ENCODE measurements at regions not wholly inside any gene's neighbourhood (a gene's known extent, or its start where the extent isn't known, plus 50 kb on each side); places are given as distances from the start of the nearest gene placed in this dataset.
"Not testable (repeated sequence)": the region's sequence is repeated elsewhere in the genome, so short reads cannot be mapped to it uniquely, and the experiment has no call there.

GRCh38 chr14:44396226-44396625 is 110.9 kb downstream of the FSCB start:
- in situ Hi-C loops (cut with MboI; ENCODE audit: low pct_unique_long_range_greater_than_20kb, low sequenced_read_pairs) = no loop called here
- DNase-seq = no peak

- in situ Hi-C loops (cut with MboI; ENCODE audit: low pct_unique_long_range_greater_than_20kb, low sequenced_read_pairs) = no loop called here
- no peak for DNase-seq
These were observed 114.1 kb downstream of the FSCB start for GRCh38 chr14:44392984-44393383.

- in situ Hi-C loops (cut with MboI; ENCODE audit: low pct_unique_long_range_greater_than_20kb, low sequenced_read_pairs) = no loop called here
- no peak for DNase-seq
These were observed 118.8 kb downstream of the FSCB start for GRCh38 chr14:44388306-44388705.

DNA sequence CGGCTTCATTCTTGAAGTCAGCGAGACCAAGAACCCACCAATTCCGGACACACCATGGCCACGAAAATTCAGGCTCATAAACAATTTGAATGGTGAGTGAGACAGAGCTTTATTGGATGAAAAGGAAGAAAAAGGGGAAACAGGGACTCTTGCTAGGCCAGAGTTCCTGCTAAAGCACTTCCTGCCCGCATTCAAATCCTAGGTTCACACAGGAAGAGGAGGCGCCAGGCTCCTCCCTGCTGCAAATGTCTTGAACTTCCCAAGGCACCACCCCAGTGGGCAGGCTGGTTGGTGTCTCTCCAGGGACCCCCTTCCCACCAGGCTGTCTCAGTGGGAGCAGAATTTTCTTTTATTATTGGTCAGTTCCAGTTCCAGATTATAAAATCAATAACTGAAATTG is 121.2 kb downstream of the FSCB start:
- in situ Hi-C loops (cut with MboI; ENCODE audit: low pct_unique_long_range_greater_than_20kb, low sequenced_read_pairs) = no loop called here
- DNase-seq = no peak

DNA sequence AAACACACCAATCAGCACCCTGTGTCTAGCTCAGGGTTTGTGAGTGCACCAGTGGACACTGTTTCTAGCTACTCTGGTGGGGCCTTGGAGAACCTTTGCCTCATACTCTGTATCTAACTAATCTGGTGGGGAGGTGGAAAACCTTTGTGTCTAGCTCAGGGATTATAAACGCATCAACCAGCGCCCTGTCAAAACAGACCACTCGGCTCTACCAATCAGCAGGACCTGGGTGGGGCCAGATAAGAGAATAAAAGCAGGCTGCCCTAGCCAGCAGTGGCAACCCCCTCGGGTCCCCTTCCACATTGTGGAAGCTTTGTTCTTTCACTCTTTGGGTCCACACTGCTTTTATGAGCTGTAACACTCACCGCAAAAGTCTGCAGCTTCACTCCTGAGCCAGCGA is 121.8 kb downstream of the FSCB start:
- in situ Hi-C loops (cut with MboI; ENCODE audit: low pct_unique_long_range_greater_than_20kb, low sequenced_read_pairs); DNase-seq: not testable (repeated sequence)

DNA sequence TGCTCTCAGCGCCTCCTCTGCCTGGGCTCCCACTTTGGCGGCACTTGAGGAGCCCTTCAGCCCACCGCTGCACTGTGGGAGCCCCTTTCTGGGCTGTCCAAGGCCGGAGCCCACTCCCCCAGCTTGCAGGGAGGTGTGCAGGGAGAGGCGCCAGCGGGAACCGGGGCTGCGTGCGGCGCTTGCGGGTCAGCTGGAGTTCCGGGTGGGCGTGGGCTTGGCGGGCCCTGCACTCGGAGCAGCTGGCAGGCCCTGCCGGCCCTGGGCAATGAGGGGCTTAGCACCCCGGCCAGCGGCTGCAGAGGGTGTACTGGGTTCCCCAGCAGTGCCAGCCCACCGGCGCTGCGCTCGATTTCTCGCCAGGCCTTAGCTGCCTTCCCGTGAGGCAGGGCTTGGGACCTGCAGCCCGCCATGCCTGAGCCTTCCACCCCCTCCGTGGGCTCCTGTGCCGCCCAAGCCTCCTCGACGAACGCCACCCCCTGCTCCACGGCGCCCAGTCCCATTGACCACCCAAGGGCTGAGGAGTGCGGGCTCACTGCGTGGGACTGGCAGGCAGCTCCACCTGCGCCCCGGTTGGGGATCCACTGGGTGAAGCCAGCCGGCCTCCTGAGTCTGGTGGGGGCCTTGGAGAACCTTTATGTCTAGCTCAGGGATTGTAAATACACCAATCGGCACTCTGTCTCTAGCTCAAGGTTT is 122.3 kb downstream of the FSCB start:
- DNase-seq; in situ Hi-C loops (cut with MboI; ENCODE audit: low pct_unique_long_range_greater_than_20kb, low sequenced_read_pairs): not testable (repeated sequence)

DNA sequence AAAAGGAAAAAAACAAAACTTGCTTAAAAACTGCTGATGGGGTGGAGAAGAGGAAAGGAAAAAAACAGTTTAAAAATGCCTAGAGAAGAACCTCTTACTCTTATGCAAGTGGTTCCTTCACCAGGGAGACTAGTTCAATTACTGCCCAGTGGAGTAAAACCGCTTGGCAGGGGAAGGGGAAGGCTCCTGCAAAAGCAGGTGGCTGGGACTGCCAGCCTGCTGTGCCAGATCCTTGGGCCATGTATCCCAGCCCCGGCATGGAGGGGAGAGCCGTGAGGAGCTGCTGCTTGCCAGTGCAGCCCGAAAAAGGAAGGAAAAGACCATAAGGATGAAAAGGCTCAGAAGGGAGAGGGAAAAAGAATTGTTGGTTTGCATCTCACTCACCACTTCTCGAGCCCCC is 123.0 kb downstream of the FSCB start:
- in situ Hi-C loops (cut with MboI; ENCODE audit: low pct_unique_long_range_greater_than_20kb, low sequenced_read_pairs) = no loop called here
- DNase-seq = no peak

GRCh38 chr14:44383636-44384035 is 123.4 kb downstream of the FSCB start:
- in situ Hi-C loops (cut with MboI; ENCODE audit: low pct_unique_long_range_greater_than_20kb, low sequenced_read_pairs) = no loop called here
- DNase-seq = no peak

DNA sequence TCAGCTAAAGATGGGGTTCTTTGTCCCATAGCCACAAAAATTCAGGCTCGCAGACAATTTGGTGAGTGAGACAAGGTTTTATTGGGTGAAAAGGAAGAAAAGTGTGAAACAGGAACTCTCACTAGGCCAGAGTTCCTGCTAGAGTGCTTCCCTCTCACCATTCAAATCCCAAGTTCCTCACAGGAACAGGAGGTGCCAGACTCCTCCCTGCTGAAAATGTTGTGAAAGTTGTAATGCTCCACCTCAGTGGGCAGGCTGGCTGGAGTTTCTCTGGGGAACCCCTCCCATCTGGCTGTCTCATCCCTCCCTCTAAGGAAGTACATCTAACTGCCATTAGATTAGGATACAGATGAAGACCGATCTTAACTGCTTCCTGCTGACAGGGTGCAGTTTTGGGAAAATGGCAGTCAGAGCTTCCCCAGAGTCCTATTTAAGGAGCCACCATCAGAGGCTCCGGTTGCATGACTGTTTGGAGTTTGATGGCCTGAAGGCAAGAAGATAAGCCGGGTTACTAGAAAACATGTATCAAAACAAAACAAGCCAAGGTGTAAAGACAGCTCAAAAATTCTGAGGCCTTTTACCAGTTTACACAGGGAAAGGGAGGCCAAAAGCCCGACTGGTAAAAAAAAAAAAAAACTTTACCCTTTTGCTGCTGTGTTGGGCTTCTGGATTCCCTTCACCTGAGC is 127.6 kb downstream of the FSCB start:
- in situ Hi-C loops (cut with MboI; ENCODE audit: low pct_unique_long_range_greater_than_20kb, low sequenced_read_pairs) = no loop called here
- peak; percentile 20 for DNase-seq

GRCh38 chr14:44374906-44375305 is 132.2 kb downstream of the FSCB start:
- no peak for DNase-seq
- in situ Hi-C loops (cut with MboI; ENCODE audit: low pct_unique_long_range_greater_than_20kb, low sequenced_read_pairs) = no loop called here

GRCh38 chr14:44372807-44373489 is 134.1 kb downstream of the FSCB start:
- in situ Hi-C loops (cut with MboI; ENCODE audit: low pct_unique_long_range_greater_than_20kb, low sequenced_read_pairs) = no loop called here
- DNase-seq = no peak

DNA sequence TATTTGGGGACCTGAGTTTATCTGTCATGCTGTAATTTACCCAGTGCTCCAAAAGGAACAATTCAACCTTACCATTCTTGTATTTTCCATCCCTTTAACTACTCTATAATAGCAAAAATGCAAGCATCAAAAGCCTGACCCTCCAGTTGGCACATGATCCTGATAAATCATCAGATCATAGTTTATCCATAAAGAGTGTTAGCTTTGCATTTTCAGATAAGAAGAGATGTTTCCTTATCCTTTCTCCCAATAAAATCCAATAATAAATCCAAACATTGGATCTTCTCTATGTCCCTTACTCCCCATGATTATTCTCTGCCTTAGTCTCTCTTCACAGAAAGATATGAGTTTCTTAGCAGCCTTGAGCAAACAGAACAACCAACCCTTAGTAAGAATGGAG is 134.9 kb downstream of the FSCB start:
- no peak for DNase-seq
- in situ Hi-C loops (cut with MboI; ENCODE audit: low pct_unique_long_range_greater_than_20kb, low sequenced_read_pairs) = no loop called here

DNA sequence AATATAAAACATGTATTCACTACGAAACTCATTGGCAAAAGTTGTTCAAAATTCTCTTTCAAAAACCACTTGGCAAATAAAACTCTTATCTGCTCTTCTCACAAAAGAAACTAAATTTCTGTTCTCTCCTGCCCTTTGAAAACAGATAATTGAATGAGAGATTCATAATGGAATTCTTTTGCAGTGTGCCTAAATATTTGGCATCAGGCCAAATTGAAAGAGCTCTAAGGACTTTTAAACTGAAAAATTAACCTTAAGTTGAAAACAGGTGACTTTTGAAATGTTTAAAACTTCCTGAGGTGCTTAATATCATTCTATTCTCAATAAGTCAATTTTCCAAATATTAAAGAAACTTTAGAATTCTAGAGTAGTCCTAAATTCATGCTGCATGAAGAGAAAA is 136.4 kb downstream of the FSCB start:
- in situ Hi-C loops (cut with MboI; ENCODE audit: low pct_unique_long_range_greater_than_20kb, low sequenced_read_pairs) = no loop called here
- no peak for DNase-seq

- DNase-seq = no peak
- in situ Hi-C loops (cut with MboI; ENCODE audit: low pct_unique_long_range_greater_than_20kb, low sequenced_read_pairs) = no loop called here
These were observed 137.5 kb downstream of the FSCB start for GRCh38 chr14:44369401-44370123.

GRCh38 chr14:44361083-44361482 is 146.0 kb downstream of the FSCB start:
- in situ Hi-C loops (cut with MboI; ENCODE audit: low pct_unique_long_range_greater_than_20kb, low sequenced_read_pairs) = no loop called here
- DNase-seq = no peak

DNA sequence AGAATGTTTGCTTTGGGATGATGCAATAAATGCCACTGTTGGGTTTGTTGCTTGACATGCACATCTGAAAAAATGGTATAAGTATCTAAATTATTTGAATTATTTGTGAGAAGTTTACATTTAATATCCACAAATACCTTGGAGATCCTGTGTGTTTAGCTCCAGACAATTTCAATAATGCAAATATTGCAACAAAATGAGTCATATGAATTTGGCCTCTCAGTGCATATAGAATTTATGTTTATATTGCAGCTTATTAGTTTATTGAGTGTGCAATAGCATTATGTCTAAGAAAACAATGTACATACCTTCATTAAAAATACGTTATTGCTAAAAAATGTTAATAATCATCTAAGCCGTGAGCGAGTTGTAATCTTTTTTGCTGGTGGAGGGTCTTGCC is 153.3 kb downstream of the FSCB start:
- no peak for DNase-seq

GRCh38 chr14:44352201-44352600 is 154.9 kb downstream of the FSCB start:
- in situ Hi-C loops (cut with MboI; ENCODE audit: low pct_unique_long_range_greater_than_20kb, low sequenced_read_pairs) = no loop called here
- DNase-seq = no peak

More for the DNA sequence above, 153.3 kb downstream of the FSCB start:
- in situ Hi-C loops (cut with MboI; ENCODE audit: low pct_unique_long_range_greater_than_20kb, low sequenced_read_pairs) = no loop called here

DNA sequence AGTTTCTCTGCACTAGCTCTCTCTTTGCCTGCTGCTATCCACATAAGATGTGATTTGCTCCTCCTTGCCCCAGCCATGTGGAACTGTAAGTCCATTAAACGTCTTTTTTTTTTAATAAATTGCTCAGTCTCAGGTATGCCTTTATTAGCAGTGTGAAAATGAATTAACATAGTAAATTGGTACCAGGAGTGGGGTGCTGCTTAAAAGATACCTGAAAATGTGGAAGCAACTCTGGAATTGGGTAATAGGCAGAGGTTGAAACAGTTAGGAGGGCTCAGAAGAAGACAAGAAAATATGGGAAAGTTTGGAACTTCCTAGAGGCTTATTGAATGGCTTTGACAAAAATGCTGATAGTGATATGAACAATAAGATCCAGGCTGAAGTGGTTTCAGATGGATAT is 159.8 kb downstream of the FSCB start:
- DNase-seq = no peak
- in situ Hi-C loops (cut with MboI; ENCODE audit: low pct_unique_long_range_greater_than_20kb, low sequenced_read_pairs) = no loop called here

GRCh38 chr14:44341116-44341515 is 166.0 kb downstream of the FSCB start:
- in situ Hi-C loops (cut with MboI; ENCODE audit: low pct_unique_long_range_greater_than_20kb, low sequenced_read_pairs) = no loop called here

GRCh38 chr14:44339862-44340261 is 167.2 kb downstream of the FSCB start:
- no peak for DNase-seq
- in situ Hi-C loops (cut with MboI; ENCODE audit: low pct_unique_long_range_greater_than_20kb, low sequenced_read_pairs) = no loop called here

More at GRCh38 chr14:44341116-44341515, 166.0 kb downstream of the FSCB start:
- DNase-seq = no peak
